Gastrocnemius medialis (tissue), 4 donors: ENCODE measurements at regions not wholly inside any gene's neighbourhood (a gene's known extent, or its start where the extent isn't known, plus 50 kb on each side); places are given as distances from the start of the nearest gene placed in this dataset.

Experiments
- CTCF ChIP-seq, 5 experiments: fragments of 450-650 bp in 3 of 5; fragments of 200-600 bp in 2 of 5; sonication (generic) in 2 of 5; IDR thresholded peaks in 4 of 5; conservative IDR thresholded peaks in 1 of 5; 1 replicate in 4 of 5; 2 replicates in 1 of 5; pipeline ENCODE4 v1.5.1; 2016 to 2019; ENCODE audit warnings: antibody characterized with exemption in 5 of 5, mild to moderate bottlenecking in 3 of 5, moderate library complexity in 3 of 5
- POLR2A ChIP-seq, 2 donors: fragments of 450-650 bp; IDR thresholded peaks; one replicate each; pipeline ENCODE4 v1.6.1; 2017; ENCODE audit warnings: antibody characterized with exemption in 2 of 2, mild to moderate bottlenecking in 2 of 2, moderate library complexity in 2 of 2

- TF ChIP-seq CTCF (IDR thresholded peaks at IDR 0.05 in 4 of 5, conservative IDR thresholded peaks at IDR 0.05 in 1 of 5) (no peak), POLR2A (IDR thresholded peaks at IDR 0.05) (no peak)
These were observed 234.3 kb downstream of the SHOX2 start for GRCh38 chr3:157871838-157872460.
